PFSK-1 (cell line): ENCODE measurements at regions not wholly inside any gene's neighbourhood (a gene's known extent, or its start where the extent isn't known, plus 50 kb on each side); places are given as distances from the start of the nearest gene placed in this dataset.

Source experiments
- FOXP2 ChIP-seq: optimal IDR thresholded peaks from 2 replicates; pipeline ENCODE3; 2011; ENCODE audit warnings: borderline replicate concordance, control low read depth, inconsistent platforms; ENCODE audit not compliant: insufficient read depth; ENCODE audit errors: extremely low read length, extremely low read depth
- POLR2AphosphoS5 ChIP-seq: IDR thresholded peaks from 2 replicates; pipeline ENCODE4 v1.6.1; 2012; ENCODE audit warnings: low read depth, mild to moderate bottlenecking, control low read depth, low read length, moderate library complexity
- REST ChIP-seq, 2 experiments: IDR thresholded peaks; 2 replicates each; pipeline versions ENCODE4 v1.6.1 to v1.8.0; 2011 to 2012; ENCODE audit warnings: low read depth in 2 of 2, low read length in 2 of 2, control low read depth in 1 of 2, inconsistent platforms in 1 of 2, mild to moderate bottlenecking in 1 of 2, moderate library complexity in 1 of 2; ENCODE audit not compliant: insufficient read depth in 1 of 2
- SIN3A ChIP-seq: IDR thresholded peaks from 2 replicates; pipeline ENCODE4 v1.6.1; 2012; ENCODE audit warnings: mild to moderate bottlenecking, low read length, moderate library complexity, borderline replicate concordance; ENCODE audit not compliant: insufficient read depth
- TAF1 ChIP-seq: IDR thresholded peaks from 2 replicates; pipeline ENCODE4 v1.6.1; 2012; ENCODE audit warnings: low read length, control low read depth, borderline replicate concordance; ENCODE audit not compliant: insufficient read depth

- TF ChIP-seq TAF1 (no peak), REST (IDR thresholded peaks at IDR 0.05; ENCODE audit: insufficient read depth in 1 of 2, low read depth in 2 of 2, low read length in 2 of 2) (no peak), POLR2AphosphoS5 (no peak), FOXP2 (no peak), SIN3A (no peak)
Observed at GRCh38 chr11:92843455-92843854, 126.0 kb upstream of the MTNR1B start.
